WTC11 (cell line): ENCODE measurements at regions not wholly inside any gene's neighbourhood (a gene's known extent, or its start where the extent isn't known, plus 50 kb on each side); places are given as distances from the start of the nearest gene placed in this dataset.

Experiments used
- ATAC-seq: fragments of 200-7000 bp; cut with Tn5 transposase; 2 replicates; pipeline ENCODE4 v1.10.0; 2021; ENCODE audit warnings: mild to moderate bottlenecking, moderate library complexity
- CTCF ChIA-PET: fragments of 300-600 bp; sonication (Branson Sonifier 250); formaldehyde crosslinking; loops from one replicate; lab custom pipeline; 2021; ENCODE audit warnings: antibody characterized with exemption; lab: Charles Lee
- POLR2A ChIA-PET: fragments of 350-600 bp; sonication (Branson Sonifier 250); formaldehyde crosslinking; loops from one replicate; lab custom pipeline; 2021; ENCODE audit warnings: antibody characterized with exemption; lab: Charles Lee
- DNase-seq: peaks from one replicate; pipeline ENCODE4 v3.0.0; 2021; ENCODE audit warnings: low spot score
- H3K27ac Mint-ChIP-seq: 2 replicates; pipeline ENCODE4 v1.8.0; 2021; ENCODE audit warnings: mixed read lengths
- H3K27me3 Mint-ChIP-seq: 2 replicates; pipeline ENCODE4 v1.8.0; 2021; ENCODE audit warnings: low read depth, mild to moderate bottlenecking, moderate library complexity, mixed read lengths
- H3K36me3 Mint-ChIP-seq: 2 replicates; pipeline ENCODE4 v1.8.0; 2021; ENCODE audit warnings: mixed read lengths
- H3K4me1 Mint-ChIP-seq: 2 replicates; pipeline ENCODE4 v1.8.0; 2022; ENCODE audit warnings: mixed read lengths
- H3K4me3 Mint-ChIP-seq: 2 replicates; pipeline ENCODE4 v1.8.0; 2021; ENCODE audit warnings: mild to moderate bottlenecking, moderate library complexity, mixed read lengths
- H3K9me3 Mint-ChIP-seq: 2 replicates; pipeline ENCODE4 v1.8.0; 2021; ENCODE audit warnings: mixed read lengths
- ATF3 ChIP-seq: sonication (generic); formaldehyde crosslinking; conservative IDR thresholded peaks from 2 replicates; pipeline ENCODE4 v1.8.1; 2022; ENCODE audit warnings: mild to moderate bottlenecking, missing genetic modification reagents
- ATF6 ChIP-seq: sonication (generic); formaldehyde crosslinking; IDR thresholded peaks from 2 replicates; pipeline ENCODE4 v1.8.1; 2023; ENCODE audit warnings: mild to moderate bottlenecking, missing genetic modification reagents
- CBFB ChIP-seq: sonication (generic); formaldehyde crosslinking; IDR thresholded peaks from 2 replicates; pipeline ENCODE4 v1.8.1; 2022; ENCODE audit warnings: mild to moderate bottlenecking, low read depth, missing genetic modification reagents
- E2F1 ChIP-seq: sonication (generic); formaldehyde crosslinking; IDR thresholded peaks from 2 replicates; pipeline ENCODE4 v1.8.0; 2022; ENCODE audit warnings: mild to moderate bottlenecking, missing genetic modification reagents
- E2F4 ChIP-seq: sonication (generic); formaldehyde crosslinking; IDR thresholded peaks from 2 replicates; pipeline ENCODE4 v1.8.1; 2022; ENCODE audit warnings: low read depth, mild to moderate bottlenecking, moderate library complexity, missing genetic modification reagents, borderline replicate concordance
- ELF4 ChIP-seq: sonication (generic); formaldehyde crosslinking; IDR thresholded peaks from 2 replicates; pipeline ENCODE4 v1.8.1; 2022; ENCODE audit warnings: low read depth, mild to moderate bottlenecking, moderate library complexity, missing genetic modification reagents
- EMX1 ChIP-seq: fragments of 250-450 bp; sonication (Bioruptor Pico); IDR thresholded peaks from 2 replicates; pipeline ENCODE4 v1.8.0; 2021; ENCODE audit warnings: mild to moderate bottlenecking
- FOXJ3 ChIP-seq: sonication (generic); formaldehyde crosslinking; IDR thresholded peaks from 2 replicates; pipeline ENCODE4 v1.9.0; 2021; ENCODE audit warnings: missing genetic modification reagents, mild to moderate bottlenecking, borderline replicate concordance
- FOXP1 ChIP-seq: sonication (generic); formaldehyde crosslinking; IDR thresholded peaks from 2 replicates; pipeline ENCODE4 v1.8.0; 2022; ENCODE audit warnings: missing genetic modification reagents, mild to moderate bottlenecking, moderate library complexity, borderline replicate concordance
- HMGA2 ChIP-seq: fragments of 250-450 bp; sonication (Bioruptor Pico); IDR thresholded peaks from 2 replicates; pipeline ENCODE4 v1.4.0; 2021; ENCODE audit warnings: mild to moderate bottlenecking, moderate library complexity
- MXD4 ChIP-seq: fragments of 250-450 bp; sonication (Bioruptor Pico); IDR thresholded peaks from 2 replicates; pipeline ENCODE4 v1.8.0; 2021; ENCODE audit warnings: mild to moderate bottlenecking, moderate library complexity, borderline replicate concordance
- MYBL2 ChIP-seq: sonication (generic); formaldehyde crosslinking; IDR thresholded peaks from 2 replicates; pipeline ENCODE4 v1.8.1; 2023; ENCODE audit warnings: mild to moderate bottlenecking, moderate library complexity, missing genetic modification reagents
- NFYB ChIP-seq: sonication (generic); formaldehyde crosslinking; conservative IDR thresholded peaks from 2 replicates; pipeline ENCODE4 v1.8.0; 2022; ENCODE audit warnings: low read depth, missing genetic modification reagents
- OVOL2 ChIP-seq: fragments of 250-450 bp; sonication (Bioruptor Pico); IDR thresholded peaks from 2 replicates; pipeline ENCODE4 v1.9.0; 2021; ENCODE audit warnings: mild to moderate bottlenecking, borderline replicate concordance
- PRDM15 ChIP-seq: sonication (generic); formaldehyde crosslinking; IDR thresholded peaks from 2 replicates; pipeline ENCODE4 v1.8.0; 2022; ENCODE audit warnings: missing genetic modification reagents
- SMAD3 ChIP-seq: sonication (generic); formaldehyde crosslinking; IDR thresholded peaks from 2 replicates; pipeline ENCODE4 v1.8.0; 2022; ENCODE audit warnings: missing genetic modification reagents, mild to moderate bottlenecking, borderline replicate concordance
- SP1 ChIP-seq: sonication (generic); formaldehyde crosslinking; conservative IDR thresholded peaks from 2 replicates; pipeline ENCODE4 v1.8.1; 2022; ENCODE audit warnings: missing genetic modification reagents
- TCF7 ChIP-seq: sonication (generic); formaldehyde crosslinking; IDR thresholded peaks from 2 replicates; pipeline ENCODE4 v1.8.0; 2022; ENCODE audit warnings: mild to moderate bottlenecking, low read depth, missing genetic modification reagents, moderate library complexity
- TP53 ChIP-seq: sonication (generic); formaldehyde crosslinking; IDR thresholded peaks from 2 replicates; pipeline ENCODE4 v1.8.1; 2023; ENCODE audit warnings: mild to moderate bottlenecking, missing genetic modification reagents
- USF2 ChIP-seq: sonication (generic); formaldehyde crosslinking; IDR thresholded peaks from 2 replicates; pipeline ENCODE4 v1.8.1; 2023; ENCODE audit warnings: mild to moderate bottlenecking, missing genetic modification reagents, moderate library complexity
- ZBTB21 ChIP-seq: sonication (generic); formaldehyde crosslinking; IDR thresholded peaks from 2 replicates; pipeline ENCODE4 v1.8.1; 2023; ENCODE audit warnings: mild to moderate bottlenecking, missing genetic modification reagents, borderline replicate concordance
- ZMAT4 ChIP-seq: fragments of 250-450 bp; sonication (Bioruptor Pico); IDR thresholded peaks from 2 replicates; pipeline ENCODE4 v1.9.0; 2021; ENCODE audit warnings: mild to moderate bottlenecking
- ZNF121 ChIP-seq: sonication (generic); formaldehyde crosslinking; IDR thresholded peaks from 2 replicates; pipeline ENCODE4 v1.8.0; 2023; ENCODE audit warnings: missing genetic modification reagents
- ZNF219 ChIP-seq: sonication (generic); formaldehyde crosslinking; IDR thresholded peaks from 2 replicates; pipeline ENCODE4 v1.8.0; 2023; ENCODE audit warnings: missing genetic modification reagents, mild to moderate bottlenecking, borderline replicate concordance

GRCh38 chr4:89531932-89532640 is 224.5 kb upstream of the GPRIN3 start:
- Mint-ChIP-seq H3K9me3 (no peaks in the 10 kb centered on the region), H3K36me3 (no peaks in the 10 kb centered on the region), H3K4me3 (no peak overlapping the region), H3K4me1 (no peaks in the 10 kb centered on the region), H3K27me3 (peaks cover 3% of the 10 kb centered on the region; the same call in 1 of the 2 replicates), H3K27ac (no peak overlapping the region)
- ChIA-PET POLR2A (no interaction called here), CTCF (no interaction called here)
- TF ChIP-seq OVOL2 (CRISPR knock-in tag): no peak
- TF ChIP-seq TCF7: no peak
- TF ChIP-seq ATF6 (CRISPR knock-in tag): no peak
- no peak for TF ChIP-seq SP1 (CRISPR knock-in tag)
- no peak for TF ChIP-seq FOXJ3 (CRISPR knock-in tag)
- no peak for TF ChIP-seq MYBL2 (CRISPR knock-in tag)
- TF ChIP-seq ZNF219: no peak
- TF ChIP-seq CBFB (CRISPR knock-in tag): no peak
- TF ChIP-seq TP53: no peak
- no peak for TF ChIP-seq E2F1 (CRISPR knock-in tag)
- TF ChIP-seq NFYB (CRISPR knock-in tag): no peak
- TF ChIP-seq E2F4 (CRISPR knock-in tag): no peak
- no peak for TF ChIP-seq ATF3
- no peak for TF ChIP-seq ELF4
- no peak for TF ChIP-seq HMGA2 (CRISPR knock-in tag)
- TF ChIP-seq USF2: no peak
- TF ChIP-seq ZMAT4 (CRISPR knock-in tag): no peak
- no peak for TF ChIP-seq EMX1 (CRISPR knock-in tag)
- DNase-seq: no peak
- ATAC-seq: no peak

- DNase-seq: no peak
- Mint-ChIP-seq H3K27ac (no peak overlapping the region), H3K36me3 (no peaks in the 10 kb centered on the region), H3K4me1 (no peaks in the 10 kb centered on the region), H3K27me3 (peaks cover 6% of the 10 kb centered on the region; the same call in 1 of the 2 replicates), H3K9me3 (no peaks in the 10 kb centered on the region), H3K4me3 (no peak overlapping the region)
- POLR2A ChIA-PET: no interaction called here
- CTCF ChIA-PET: no interaction called here
- ATAC-seq: no peak
- TF ChIP-seq SMAD3 (CRISPR knock-in tag): no peak
- no peak for TF ChIP-seq E2F1 (CRISPR knock-in tag)
- TF ChIP-seq PRDM15 (CRISPR knock-in tag): no peak
- TF ChIP-seq MXD4 (CRISPR knock-in tag): no peak
- TF ChIP-seq ZNF121 (CRISPR knock-in tag): no peak
- no peak for TF ChIP-seq ZBTB21 (CRISPR knock-in tag)
- no peak for TF ChIP-seq MYBL2 (CRISPR knock-in tag)
- no peak for TF ChIP-seq FOXP1 (CRISPR knock-in tag)
Observed at GRCh38 chr4:89528526-89529133, 221.0 kb upstream of the GPRIN3 start.
